ENCODE measurements at regions not wholly inside any gene's neighbourhood (a gene's known extent, or its start where the extent isn't known, plus 50 kb on each side); places are given as distances from the start of the nearest gene placed in this dataset.

DNA sequence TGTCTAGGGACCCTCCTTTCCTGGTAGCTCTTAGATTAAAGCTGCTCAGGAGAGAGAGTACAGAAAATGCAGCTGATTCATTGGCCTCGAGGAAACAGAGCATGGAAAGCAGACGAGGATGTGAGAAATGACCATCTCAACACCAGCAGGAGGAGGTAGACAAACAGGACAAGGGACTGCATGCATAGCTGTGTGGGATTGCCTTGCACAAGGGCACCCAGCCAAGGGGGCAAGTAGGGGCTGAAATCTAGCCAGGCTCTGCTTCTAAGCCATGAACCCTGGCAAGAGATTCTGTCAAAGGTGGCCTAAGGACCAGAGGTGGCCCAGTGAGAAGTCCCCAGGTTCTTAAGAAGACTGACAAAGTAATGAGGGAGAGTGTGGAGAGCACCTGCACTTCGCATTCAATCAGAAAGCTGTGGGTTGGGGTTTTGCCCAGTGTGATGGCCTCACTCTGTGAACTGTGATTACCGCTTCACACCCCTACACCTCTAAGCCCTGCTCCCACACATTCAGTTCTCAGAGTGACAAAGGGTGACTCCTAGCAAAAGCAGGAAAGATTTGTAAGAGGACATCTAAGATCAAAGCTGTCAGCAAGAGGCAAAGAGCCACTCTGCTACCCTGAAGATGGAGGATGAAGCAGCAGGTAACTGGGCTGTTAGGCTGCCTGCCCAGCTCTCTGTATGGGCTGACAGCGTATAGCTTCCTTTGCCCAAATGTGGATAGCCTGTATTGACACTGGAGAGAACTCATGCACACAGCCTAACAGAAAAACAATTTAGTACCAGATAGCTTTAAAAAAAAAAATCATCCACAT is 151.3 kb upstream of the PELI1 start:
- TF ChIP-seq, protein P1, sequence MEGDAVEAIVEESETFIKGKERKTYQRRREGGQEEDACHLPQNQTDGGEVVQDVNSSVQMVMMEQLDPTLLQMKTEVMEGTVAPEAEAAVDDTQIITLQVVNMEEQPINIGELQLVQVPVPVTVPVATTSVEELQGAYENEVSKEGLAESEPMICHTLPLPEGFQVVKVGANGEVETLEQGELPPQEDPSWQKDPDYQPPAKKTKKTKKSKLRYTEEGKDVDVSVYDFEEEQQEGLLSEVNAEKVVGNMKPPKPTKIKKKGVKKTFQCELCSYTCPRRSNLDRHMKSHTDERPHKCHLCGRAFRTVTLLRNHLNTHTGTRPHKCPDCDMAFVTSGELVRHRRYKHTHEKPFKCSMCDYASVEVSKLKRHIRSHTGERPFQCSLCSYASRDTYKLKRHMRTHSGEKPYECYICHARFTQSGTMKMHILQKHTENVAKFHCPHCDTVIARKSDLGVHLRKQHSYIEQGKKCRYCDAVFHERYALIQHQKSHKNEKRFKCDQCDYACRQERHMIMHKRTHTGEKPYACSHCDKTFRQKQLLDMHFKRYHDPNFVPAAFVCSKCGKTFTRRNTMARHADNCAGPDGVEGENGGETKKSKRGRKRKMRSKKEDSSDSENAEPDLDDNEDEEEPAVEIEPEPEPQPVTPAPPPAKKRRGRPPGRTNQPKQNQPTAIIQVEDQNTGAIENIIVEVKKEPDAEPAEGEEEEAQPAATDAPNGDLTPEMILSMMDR (IDR thresholded peaks at IDR 0.05), result no peak
- TF ChIP-seq ZFX (IDR thresholded peaks at IDR 0.05; ENCODE audit: borderline replicate concordance), result no peak

All from 22Rv1 (cell line).